CD4-positive, alpha-beta T cell treated with Interleukin-2 at 100 ng/mL for 4 hours (primary cell): ENCODE measurements at regions not wholly inside any gene's neighbourhood (a gene's known extent, or its start where the extent isn't known, plus 50 kb on each side); places are given as distances from the start of the nearest gene placed in this dataset.
"Not testable (repeated sequence)": the region's sequence is repeated elsewhere in the genome, so short reads cannot be mapped to it uniquely, and the experiment has no call there.

ENCODE experiments used
- DNase-seq: peaks from one replicate; pipeline ENCODE4 v3.0.0-alpha.2; 2020; ENCODE audit warnings: low spot score

GRCh38 chr12:24361877-24362580, 412.6 kb upstream of the SOX5 start:
- no peak for DNase-seq

GRCh38 chr12:24360907-24361306, 411.4 kb upstream of the SOX5 start:
- DNase-seq, result no peak

- no peak for DNase-seq
Measured at GRCh38 chr12:24360461-24360860, 411.0 kb upstream of the SOX5 start.

GRCh38 chr12:24360057-24360456, 410.6 kb upstream of the SOX5 start:
- no peak for DNase-seq

- DNase-seq, result no peak
Measured at GRCh38 chr12:24359418-24359817, 409.9 kb upstream of the SOX5 start.

GRCh38 chr12:24356240-24356804, 406.9 kb upstream of the SOX5 start:
- DNase-seq, result no peak

GRCh38 chr12:24352363-24352762, 402.9 kb upstream of the SOX5 start:
- no peak for DNase-seq

GRCh38 chr12:24349051-24349799, 399.8 kb upstream of the SOX5 start:
- DNase-seq, result no peak

GRCh38 chr12:24348180-24348579, 398.7 kb upstream of the SOX5 start:
- not testable (repeated sequence) for DNase-seq

GRCh38 chr12:24328261-24328660, 378.8 kb upstream of the SOX5 start:
- DNase-seq, result no peak

- DNase-seq, result no peak
Measured at GRCh38 chr12:24325331-24325730, 375.9 kb upstream of the SOX5 start.

GRCh38 chr12:24307716-24308335, 358.4 kb upstream of the SOX5 start:
- DNase-seq, result no peak

GRCh38 chr12:24307153-24307552, 357.7 kb upstream of the SOX5 start:
- no peak for DNase-seq

GRCh38 chr12:24306001-24306400, 356.5 kb upstream of the SOX5 start:
- DNase-seq, result no peak

GRCh38 chr12:24304285-24304684, 354.8 kb upstream of the SOX5 start:
- no peak for DNase-seq

- no peak for DNase-seq
Measured at GRCh38 chr12:24302708-24303107, 353.2 kb upstream of the SOX5 start.

GRCh38 chr12:24297516-24297915, 348.0 kb upstream of the SOX5 start:
- no peak for DNase-seq

GRCh38 chr12:24293549-24293948, 344.1 kb upstream of the SOX5 start:
- no peak for DNase-seq

- DNase-seq, result no peak
Measured at GRCh38 chr12:24287963-24288362, 338.5 kb upstream of the SOX5 start.

- no peak for DNase-seq
Measured at GRCh38 chr12:24285448-24285847, 336.0 kb upstream of the SOX5 start.

- DNase-seq, result no peak
Measured at GRCh38 chr12:24281341-24281740, 331.9 kb upstream of the SOX5 start.

- DNase-seq, result no peak
Measured at GRCh38 chr12:24280056-24280842, 330.8 kb upstream of the SOX5 start.
